HG02973 (cell line): ENCODE measurements at regions not wholly inside any gene's neighbourhood (a gene's known extent, or its start where the extent isn't known, plus 50 kb on each side); places are given as distances from the start of the nearest gene placed in this dataset.
"Not testable (repeated sequence)": the region's sequence is repeated elsewhere in the genome, so short reads cannot be mapped to it uniquely, and the experiment has no call there.

Experiments used
- ATAC-seq: cut with Tn5 transposase; IDR thresholded peaks from one replicate; pipeline ENCODE4 v1.9.1; 2021; ENCODE audit warnings: moderate library complexity; ENCODE audit not compliant: unreplicated experiment

- no peak for ATAC-seq
These were observed 1127.0 kb downstream of the DNAJB9 start for GRCh38 chr7:109696723-109697122.

DNA sequence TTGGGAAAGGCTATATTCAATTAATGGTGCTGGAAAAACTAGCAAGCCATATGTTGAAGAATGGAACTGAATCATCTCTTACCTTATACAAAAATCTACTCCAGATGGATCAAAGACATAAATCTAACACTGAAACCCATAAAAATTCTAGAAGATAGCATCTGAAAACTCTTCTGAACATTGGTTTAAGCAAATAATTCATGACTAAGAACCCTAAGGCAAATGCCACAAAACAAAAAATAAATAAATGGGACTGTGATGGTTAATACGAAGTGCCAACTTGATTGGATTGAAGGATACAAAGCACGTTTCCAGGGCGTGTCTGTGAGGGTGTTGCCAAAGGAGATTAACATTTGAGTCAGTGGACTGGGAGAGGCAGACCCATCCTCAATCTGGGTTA is 1130.0 kb downstream of the DNAJB9 start:
- ATAC-seq: no peak

DNA sequence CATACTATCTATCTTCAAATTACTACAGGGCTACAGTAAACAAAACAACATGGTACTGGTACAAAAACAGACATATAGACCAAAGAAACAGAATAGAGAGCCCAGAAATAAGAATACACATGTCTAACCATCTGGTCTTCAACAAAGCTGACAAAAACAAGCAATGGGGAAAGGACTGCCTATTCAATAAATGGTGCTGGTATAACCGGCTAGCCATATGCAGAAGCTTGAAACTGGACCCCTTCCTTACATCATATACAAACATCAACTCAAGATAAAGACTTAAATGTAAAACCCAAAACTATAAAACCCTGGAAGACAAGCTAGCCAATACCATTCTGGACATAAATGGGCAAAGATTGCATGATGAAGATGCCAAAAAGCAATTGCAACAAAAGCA is 1143.7 kb downstream of the DNAJB9 start:
- ATAC-seq: no peak

GRCh38 chr7:109719359-109719758 is 1149.7 kb downstream of the DNAJB9 start:
- ATAC-seq: not testable (repeated sequence)

GRCh38 chr7:109734601-109735000 is 1164.9 kb downstream of the DNAJB9 start:
- ATAC-seq: no peak

- ATAC-seq: no peak
These were observed 1166.2 kb downstream of the DNAJB9 start for GRCh38 chr7:109735881-109736280.

DNA sequence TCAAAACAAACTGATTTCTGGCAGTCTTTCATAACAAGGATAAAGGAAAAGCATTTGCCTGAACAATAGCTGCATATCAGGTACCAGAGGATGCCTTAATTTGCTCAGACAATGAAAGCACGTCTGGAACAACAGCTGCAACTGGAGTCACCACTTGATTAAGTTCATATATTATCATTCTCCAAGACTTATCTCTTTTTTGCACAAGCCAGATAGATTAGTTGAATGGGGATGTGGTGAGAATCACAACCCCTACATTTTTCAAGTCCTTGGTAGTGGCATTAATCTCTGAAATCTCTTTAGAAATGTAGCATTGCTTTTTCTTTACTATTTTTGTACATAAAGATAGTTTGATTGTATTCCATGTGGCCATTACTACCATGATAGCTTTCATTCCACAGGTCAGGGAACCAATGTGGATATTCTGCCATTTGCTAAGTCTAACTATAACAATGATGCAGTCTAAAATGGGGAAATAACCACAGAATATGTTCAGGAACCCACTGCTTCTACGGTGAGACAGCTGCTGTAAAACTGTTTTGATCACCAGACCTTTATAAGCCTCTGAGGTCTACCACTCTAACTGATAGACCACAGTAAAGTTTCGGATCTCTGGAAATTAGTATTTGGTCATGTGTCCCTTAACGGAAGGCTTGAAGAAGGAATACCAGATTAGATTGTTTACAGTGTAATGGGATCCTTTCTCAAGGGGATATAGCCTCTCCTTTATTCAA is 1176.2 kb downstream of the DNAJB9 start:
- no peak for ATAC-seq

- ATAC-seq: no peak
These were observed 1181.6 kb downstream of the DNAJB9 start for GRCh38 chr7:109751241-109751640.

DNA sequence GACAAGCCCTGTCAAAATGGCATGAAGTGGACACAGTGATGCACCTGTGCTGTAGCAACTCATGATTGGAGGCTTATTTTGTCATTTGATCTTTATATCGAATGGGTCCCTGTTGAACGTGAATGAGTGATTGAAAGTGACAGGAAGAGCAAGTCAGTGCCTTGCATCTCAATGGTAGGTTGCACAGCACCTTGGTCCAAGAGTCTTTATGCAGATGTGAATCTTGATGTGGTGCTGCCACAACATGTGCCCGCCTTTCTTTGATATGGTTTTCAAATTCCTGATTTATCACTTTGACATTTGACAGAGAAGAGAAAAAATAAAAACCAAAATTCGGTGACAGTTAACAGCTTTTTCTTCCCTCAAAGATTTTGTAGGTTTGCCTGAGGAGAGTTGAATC is 1182.4 kb downstream of the DNAJB9 start:
- ATAC-seq: no peak

- ATAC-seq: no peak
These were observed 1188.0 kb downstream of the DNAJB9 start for GRCh38 chr7:109757713-109758112.

DNA sequence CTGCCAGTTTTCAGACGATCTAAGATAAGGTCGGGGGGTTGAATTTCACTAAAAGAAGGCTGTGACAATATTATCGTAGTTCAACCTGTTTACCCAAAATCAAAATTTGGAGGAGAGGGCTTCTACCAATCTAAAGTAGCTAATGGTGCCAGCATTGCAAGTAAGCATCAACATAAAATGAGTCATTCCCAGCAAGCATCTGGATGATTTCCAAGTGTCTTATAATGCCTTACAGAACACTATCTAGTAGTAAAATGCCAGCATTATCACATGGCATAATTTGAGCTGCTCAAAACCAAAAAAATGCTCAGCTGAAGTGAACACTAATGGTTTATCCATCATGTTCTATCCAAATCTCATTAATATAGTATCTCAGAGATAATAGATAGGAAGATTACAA is 1193.9 kb downstream of the DNAJB9 start:
- ATAC-seq: no peak

DNA sequence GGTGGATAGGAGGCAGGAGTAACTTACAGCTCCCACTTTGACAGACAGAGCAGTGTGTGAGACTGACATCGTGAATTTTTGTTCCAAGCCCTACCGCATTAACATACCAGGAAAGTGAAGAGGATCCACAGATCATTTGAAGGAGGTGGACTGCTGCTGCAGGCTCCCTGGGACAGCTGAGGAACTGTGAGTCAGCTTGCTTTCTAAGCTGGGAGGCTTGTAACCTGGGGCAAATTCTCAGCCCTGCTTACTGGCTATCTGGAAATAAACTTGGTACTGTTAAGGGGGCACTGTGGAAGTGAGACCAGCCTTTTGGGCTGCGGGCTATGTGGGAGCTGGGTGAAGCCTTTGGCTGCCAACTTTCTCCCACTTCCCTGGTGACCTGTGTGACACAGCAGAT is 1202.5 kb downstream of the DNAJB9 start:
- ATAC-seq: no peak

- ATAC-seq: no peak
These were observed 1213.1 kb downstream of the DNAJB9 start for GRCh38 chr7:109782806-109783205.

- no peak for ATAC-seq
These were observed 1236.9 kb downstream of the DNAJB9 start for GRCh38 chr7:109806548-109806947.

DNA sequence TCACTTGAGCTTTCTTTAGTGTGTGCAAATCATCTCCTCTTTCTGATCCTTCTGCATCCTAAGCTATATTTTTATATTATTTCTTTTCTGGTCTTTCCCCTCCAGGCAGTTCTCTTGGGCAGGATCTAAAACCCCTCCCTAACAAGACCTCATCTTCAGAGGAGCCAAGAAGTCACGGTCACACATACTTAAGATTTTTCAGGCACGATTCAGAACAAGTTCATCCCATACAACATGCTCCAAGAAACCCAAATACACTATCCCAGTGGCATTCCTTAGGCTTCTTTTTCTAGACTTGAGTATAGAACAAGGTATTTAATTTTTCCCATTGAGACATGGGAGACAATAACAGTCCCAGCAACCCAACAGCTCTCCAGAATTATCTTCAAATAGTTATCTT is 1251.5 kb downstream of the DNAJB9 start:
- no peak for ATAC-seq

DNA sequence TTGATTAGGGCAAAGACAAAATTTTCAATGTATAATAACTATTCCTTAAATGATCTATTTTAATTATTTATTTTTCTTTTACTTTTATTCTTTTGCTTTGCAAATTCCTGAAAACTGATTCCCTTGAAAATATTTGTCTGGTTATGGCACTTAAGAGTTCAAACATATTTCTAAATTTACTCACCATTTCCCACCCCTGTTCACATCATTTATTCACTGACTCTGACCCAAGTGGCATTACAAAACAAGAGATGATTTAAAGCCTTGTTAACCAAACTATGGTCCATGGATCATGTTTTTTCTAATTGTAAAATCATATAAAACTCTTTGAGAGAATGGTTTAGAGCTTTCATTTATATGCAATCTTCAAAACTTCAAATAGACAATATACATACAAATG is 1256.1 kb upstream of the LRRN3 start:
- no peak for ATAC-seq

DNA sequence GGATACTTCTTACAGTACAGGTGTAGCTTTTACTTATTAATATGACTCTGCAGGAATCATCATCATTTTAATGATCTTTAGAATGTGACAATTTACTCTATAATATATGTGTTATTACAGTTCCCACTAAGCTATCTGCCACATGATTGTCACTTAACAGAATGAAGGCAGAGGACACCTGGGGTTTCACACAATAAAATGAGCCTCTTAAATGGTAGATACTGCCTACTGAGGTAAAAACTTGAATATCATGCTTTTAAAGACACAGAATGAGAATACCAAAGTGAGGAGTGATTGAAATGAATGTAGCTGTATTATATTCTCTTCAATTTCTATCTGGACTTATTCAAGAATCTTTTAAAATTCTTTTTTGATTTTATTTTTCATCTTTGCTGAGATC is 1255.3 kb upstream of the LRRN3 start:
- no peak for ATAC-seq

DNA sequence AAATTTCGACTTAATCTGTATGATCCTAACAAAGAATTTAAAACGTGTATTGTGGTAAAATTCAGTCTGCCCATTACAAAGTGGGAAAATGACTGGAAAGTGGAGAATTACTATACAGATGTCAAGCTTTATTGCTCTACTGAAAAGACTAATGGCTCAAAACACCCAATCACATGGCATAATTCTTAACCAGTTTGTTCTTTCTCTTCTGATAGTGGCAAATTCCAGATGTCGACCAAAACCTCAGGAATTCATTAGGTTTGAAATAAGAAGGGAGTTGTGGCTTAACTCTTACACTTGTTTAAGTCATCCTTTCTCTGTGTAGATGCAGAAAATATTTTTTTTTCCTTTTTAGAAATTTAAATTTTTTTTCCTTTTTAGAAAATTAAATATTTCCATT is 1254.9 kb upstream of the LRRN3 start:
- no peak for ATAC-seq

DNA sequence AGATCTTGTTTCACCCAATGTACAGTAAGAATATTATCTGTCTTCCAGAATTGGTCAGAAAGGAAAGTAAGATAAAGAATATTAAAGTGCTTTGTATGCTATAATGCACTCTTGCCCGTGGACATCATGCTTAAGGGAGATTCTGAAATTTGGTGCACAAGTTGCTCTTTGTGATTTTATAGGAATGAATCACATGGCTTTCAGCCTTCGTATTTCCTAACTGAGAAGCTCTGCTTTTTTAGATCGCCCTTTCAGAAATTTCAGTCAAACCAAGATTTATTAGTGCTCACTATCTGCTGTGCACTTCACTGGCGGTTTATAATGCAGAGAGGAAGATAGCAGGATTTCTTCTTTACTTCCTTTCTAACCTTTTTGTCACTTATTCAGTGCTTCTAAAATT is 1248.5 kb upstream of the LRRN3 start:
- no peak for ATAC-seq

GRCh38 chr7:109844362-109844761 is 1246.6 kb upstream of the LRRN3 start:
- ATAC-seq: no peak

DNA sequence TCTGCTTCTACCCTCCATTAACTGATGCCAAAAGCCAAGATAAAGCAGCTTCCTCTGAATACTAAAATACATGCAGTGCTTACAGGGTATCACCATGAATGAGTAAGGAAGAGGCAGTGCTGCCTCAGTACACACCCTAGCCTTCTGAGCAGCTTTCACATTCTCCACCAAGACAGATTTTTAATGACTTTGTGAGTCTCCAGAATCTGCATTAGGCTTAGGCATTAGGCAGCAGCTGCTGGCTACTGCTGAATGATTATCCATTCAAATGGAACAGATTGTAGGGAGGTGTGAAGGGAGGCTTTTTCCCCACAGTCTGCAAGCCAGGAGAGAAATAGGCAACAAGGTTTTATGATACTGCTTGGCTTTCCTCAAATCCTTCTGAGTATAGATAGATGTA is 1226.7 kb upstream of the LRRN3 start:
- no peak for ATAC-seq

- no peak for ATAC-seq
These were observed 1222.6 kb upstream of the LRRN3 start for GRCh38 chr7:109868215-109868860.

DNA sequence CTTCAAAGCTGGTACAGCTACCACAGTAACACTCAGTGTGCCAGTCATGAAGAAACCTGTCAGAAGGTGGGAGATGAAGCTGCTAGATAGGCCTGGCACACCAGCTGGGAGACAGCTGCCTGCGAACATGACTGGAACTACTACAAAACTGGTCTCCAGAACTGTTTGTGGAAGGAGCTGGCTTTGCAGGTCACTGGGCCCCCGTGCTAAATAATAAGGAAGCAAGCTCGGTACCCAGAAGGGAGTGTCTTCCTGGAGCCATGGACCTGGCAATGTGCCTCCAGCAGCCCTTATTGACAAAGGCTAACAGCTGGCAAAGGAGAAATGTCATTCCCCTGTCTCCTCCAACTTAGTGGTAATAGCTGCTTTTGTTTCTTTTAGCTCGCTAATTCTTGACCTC is 1217.6 kb upstream of the LRRN3 start:
- ATAC-seq: no peak
